HG03457 (cell line): ENCODE measurements at regions not wholly inside any gene's neighbourhood (a gene's known extent, or its start where the extent isn't known, plus 50 kb on each side); places are given as distances from the start of the nearest gene placed in this dataset.
"Not testable (repeated sequence)": the region's sequence is repeated elsewhere in the genome, so short reads cannot be mapped to it uniquely, and the experiment has no call there.

Experiments used
- ATAC-seq: cut with Tn5 transposase; IDR thresholded peaks from one replicate; pipeline ENCODE4 v1.9.1; 2021; ENCODE audit warnings: moderate number of reproducible peaks; ENCODE audit not compliant: unreplicated experiment

DNA sequence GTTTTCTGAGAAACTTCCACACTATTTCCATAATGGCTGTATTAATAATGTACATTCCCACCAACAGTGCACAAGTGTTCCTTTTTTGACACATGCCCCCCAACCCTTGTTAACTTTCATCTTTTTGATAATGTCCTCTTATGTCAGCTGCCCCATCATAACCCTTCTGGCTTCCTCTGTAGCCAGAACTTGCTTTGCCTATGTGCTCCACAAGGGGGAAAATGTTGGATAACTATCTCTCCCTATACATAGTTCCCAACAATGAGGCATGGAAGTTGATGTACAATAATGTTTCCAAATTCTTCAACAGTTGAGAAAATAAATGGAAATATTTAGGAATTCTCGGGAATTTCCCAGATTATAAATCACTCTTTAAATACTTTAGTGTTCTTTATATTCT lies 142.9 kb downstream of the ASB9 start:
- no peak for ATAC-seq

DNA sequence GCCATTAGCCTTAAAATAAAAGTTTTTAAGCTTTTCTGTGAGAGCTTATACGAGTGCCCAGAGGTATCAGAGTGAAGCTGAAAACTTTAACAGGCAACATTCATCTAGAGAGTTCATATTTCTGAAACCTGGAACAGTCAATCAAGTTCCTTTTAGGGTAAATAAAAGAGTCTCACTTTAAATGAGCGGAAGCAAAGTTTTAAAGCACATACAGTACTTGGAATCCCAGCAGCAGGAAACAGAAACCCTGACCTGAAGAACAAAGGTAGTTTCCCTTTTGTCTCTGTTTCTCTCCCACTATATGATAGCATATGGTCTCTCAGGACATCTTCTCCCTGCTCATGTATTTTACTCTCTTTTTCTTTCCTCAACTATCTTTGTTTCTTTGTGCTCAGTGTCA lies 153.0 kb downstream of the ASB9 start:
- no peak for ATAC-seq

DNA sequence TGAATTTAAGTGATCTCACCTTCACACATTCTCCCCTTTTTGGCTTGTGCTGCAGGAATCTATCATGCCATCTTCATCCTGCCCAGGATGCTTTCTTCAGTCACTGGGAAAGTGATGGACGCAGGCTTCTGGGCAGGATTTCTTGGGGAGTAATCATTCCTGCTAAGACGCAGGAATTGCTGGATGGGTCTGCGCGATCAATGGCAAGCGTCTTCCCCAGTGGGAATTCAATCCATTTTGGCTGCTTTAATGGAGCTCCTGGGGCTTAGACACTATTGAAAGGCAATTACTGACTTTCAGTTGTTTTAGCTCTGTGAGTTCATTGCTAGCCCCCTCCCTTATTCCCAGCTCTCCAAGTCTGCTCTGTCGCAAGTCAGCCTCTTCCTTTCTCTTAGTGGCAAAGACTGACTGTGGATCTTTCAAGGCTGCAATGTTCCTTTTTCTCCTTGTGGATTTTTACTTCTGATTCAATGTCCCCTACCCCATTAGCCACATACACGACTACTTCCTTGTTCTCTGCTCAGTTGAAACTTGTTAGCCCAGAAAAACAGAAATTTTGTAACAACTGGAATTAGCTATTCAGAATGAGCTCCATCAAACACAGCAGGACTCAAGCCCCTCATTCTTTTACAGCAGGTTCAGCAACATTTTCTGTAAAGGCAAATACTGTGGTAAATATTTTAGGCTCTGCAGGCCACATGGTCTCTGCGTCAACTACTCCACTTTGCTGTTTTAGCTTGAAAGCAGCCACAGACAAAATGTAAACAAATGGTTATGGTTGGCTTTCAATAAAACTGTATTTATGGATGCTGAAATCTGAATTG lies 154.9 kb downstream of the ASB9 start:
- ATAC-seq: no peak

DNA sequence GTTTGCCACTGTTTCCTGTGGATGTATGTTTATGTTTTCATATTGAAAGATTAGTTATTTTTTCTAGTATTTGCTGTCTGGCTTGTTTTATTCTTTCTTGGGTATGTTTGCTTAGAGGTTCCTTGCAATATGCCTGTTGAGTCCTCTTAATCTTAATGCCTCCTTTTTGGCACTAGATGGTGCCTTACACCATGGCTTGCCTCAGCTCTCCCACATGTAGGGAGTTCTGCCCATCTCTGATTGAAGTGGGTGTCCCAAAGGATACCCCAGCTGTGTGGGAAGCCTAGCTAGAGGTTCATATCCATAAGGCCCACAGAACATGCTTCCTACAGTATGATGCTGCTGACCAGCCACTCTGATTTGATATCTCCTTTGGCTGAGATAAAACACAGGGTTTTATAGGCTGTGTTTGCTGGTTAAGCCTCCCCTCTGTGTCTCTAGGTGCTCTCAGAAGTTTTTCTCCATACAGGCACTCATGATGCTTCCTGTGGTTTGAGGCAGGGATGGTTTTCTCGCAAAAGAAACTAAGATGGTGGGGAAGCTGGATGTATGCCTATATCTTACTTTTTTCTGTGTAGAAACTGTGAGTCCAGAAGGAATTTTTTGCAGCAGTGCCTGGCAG lies 162.4 kb downstream of the ASB9 start:
- no peak for ATAC-seq

DNA sequence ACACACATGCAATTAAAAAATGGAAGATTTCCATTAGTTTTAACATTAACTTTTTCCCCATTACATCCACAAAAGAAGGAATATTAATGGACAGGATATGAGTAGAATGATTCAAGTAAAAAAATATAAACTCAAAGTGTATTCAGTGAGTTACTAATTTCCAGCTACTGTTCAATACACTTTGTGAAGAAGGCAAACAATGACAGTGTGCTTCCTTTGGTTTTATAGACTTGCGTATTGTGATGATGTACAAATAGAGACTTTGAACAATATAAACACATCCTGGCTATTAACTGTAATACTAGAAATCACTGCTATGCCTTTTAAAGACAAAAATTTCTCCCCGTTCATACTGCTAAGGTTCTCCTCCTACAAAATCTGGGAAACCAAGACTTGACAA lies 171.4 kb downstream of the ASB9 start:
- ATAC-seq: no peak

DNA sequence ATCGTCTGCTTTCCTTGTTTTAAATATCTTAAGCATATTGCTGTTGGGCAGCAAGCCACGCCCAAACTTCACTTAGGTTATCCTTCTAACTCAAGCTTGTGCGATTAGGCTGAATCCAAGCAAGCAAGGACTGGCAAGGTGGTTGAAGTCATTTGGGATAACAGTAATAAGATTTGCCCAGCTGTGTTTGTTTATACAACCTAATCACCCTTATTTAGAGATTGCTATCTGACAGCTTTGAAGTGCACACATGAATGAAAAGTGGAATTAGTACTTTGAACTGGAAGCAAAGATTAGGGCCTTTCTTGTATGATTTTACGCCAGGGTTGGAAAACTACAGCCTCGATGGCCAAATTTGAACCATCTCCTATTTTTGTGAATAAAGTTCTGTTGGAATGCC lies 182.1 kb downstream of the ASB9 start:
- ATAC-seq: no peak

DNA sequence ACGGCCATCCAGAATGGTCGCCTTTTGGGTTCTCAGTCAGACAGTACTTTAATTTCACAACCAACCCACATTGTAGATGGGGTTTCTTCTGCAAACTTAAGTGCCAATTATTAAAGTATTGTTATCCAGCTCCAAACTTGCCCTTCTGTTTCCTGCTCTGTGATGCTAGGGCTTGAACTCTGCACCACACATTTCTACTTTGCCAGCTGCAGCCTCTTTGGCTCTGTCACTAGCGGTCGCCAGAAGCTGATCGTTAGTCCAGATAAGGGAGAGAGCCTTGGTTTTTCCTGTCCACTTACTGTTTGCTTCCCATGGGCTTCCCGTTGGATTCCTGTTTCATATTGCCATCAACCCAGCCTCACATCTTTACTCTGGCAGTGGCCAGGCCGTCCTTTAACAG lies 196.6 kb downstream of the ASB9 start:
- no peak for ATAC-seq

DNA sequence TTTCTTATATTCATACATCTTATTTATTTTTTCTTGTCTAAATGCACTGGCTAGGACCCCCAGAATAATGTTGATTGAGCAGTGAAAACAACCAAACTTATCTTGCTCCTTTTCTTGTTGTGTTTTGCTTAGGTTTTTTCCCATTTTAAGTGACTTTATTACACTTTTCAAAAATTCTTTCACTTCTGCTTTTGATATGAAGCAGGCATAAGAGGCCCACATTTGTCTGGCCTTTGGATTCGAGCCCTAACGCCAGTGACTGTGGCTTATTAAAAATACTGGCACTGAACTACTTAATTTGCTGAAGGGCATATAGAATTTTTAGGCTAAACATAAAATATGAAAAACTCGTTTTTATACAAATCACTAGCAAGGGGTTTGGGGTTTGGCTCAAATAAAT lies 197.0 kb downstream of the ASB9 start:
- no peak for ATAC-seq

DNA sequence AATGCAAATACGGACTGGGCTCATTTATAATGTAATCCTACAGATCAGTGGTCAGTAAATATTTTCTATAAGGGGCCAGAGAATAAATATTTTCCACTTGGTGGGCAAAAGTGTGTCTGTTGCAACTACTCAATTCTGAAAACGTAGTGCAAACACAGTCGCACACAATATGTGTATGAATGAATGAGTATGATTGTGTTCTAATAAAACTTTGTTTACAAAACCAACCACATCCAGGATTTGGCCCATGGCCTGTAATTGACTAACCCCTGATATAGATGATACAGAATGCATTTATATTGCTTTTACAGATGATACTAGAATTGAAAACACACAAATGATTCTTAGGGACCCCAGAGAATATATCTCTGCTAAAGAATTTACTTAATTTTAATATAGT lies 197.6 kb downstream of the ASB9 start:
- ATAC-seq: no peak

DNA sequence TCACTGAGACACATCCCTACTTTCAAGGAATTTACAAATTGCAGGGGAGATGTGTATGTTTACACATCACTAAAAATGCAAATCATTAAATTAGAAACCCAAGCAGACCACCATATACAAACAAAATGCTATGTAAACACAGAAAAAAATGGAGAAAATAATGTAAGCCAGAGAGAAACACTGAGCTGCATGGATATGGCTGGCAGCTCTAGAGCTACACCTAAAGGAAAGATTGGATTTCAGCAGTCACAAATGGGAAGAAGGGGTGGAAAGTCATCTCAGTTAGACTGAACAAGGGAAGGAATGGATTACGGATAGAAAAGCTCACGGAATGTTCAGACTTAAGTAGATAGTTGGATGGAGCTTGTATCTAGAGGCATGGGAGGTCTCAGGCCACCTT lies 186.3 kb downstream of the MOSPD2 start:
- ATAC-seq: no peak

DNA sequence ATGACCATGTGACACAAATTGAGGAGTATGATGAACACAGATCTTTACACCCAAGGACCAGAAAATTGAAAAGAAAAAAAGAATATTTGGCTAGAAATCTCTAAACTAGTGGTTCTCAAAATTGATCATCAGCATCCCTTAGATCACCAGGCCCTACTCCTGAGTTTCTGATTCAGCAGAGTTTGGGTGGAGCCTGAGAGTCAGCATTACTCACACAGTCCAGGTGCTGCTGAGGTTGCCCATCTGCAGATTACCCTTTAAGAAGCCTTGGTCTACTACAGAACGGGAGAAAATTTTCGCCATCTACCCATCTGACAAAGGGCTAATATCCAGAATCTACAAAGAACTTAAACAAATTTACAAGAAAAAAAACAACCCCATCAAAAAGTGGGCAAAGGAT lies 182.8 kb downstream of the MOSPD2 start:
- no peak for ATAC-seq

DNA sequence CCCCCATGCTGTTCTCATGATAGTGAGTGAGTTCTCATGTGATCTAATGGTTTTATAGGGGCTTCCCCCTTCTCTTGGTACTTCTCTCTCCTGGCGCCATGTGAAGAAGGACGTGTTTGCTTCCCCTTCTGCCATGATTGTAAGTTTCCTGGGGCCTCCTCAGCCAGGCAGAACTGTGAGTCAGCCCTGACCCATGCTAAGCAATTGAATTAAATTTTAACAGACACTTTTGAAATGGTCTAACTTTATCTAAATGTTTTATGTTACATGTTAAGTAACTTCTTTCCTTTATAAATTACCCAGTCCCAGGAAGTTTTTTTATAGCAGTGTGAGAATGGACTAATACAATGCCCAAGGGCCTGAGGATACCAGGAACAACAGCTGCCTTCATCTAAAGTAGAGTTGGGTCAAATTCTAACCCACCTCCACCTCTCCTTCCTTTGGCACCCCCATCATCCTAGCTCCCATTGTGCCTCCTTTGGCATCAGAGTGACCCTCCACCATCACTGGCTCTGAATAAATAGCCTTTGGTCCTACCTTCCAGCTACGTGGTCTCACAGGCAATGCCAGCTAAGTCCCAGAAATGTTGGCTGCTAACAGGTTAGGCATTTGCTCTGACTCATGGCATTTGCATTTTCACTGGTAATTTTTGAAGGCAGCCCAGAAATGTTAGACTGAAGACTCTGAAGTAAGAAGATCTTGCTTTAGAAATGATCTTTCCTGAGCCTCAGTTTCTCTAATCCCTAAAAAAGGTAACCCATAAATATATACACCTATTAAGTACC lies 182.1 kb downstream of the MOSPD2 start:
- ATAC-seq: no peak

DNA sequence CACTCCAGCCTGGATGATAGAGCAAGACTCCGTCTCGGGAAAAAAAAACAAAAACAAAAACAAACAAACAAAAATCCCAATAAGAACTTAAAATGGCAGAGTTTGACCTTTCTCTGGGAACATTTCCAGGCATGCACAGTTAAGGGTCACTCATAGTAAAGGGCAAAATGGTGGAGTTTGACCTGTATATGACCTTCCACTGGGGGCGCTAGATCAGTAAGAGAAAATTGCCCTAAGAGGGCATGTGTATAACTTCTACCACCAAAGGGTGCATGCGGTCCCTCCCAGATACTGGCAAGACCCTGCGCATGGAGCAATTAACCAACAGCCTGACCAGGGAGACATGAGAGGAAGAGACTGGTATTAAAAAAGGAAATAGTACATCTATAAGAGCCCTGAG lies 177.2 kb downstream of the MOSPD2 start:
- ATAC-seq: no peak

DNA sequence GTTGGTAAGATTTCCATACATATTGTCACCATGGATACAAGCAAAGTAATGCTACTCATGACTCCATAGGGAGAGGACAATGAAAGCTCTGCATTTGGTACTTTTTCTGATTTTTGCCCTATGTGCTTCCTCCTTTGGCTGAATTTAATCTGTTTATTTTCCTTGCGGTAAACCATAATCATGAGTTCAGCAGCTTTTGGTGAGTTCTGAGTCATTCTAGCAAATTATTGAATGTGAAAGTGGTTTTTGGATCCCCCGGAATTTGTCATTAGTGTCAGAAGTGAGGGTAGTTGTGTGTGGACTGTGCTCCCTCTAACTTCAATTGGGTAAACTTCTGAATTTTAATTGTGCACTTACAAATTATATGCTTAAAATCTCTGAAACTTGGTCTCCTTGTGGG lies 170.3 kb downstream of the MOSPD2 start:
- no peak for ATAC-seq

DNA sequence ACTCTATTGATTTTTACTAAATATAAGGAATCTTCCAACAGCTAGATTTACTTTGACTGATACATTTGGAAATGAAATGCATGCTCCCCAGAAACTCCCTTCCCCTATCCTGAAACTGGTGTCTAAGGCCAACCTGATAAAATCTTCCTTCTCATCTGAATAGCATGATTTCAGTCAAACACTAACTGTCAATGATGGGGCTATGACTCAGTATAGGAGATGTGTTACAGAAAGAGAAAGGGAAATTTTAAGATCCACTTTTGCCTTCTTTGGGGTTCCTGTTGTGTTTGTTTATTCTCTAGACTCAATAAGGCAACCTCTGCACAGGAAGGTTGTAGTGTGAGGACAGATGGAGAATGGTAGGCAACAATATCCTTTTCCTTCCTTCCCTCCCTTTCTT lies 160.7 kb downstream of the MOSPD2 start:
- no peak for ATAC-seq

DNA sequence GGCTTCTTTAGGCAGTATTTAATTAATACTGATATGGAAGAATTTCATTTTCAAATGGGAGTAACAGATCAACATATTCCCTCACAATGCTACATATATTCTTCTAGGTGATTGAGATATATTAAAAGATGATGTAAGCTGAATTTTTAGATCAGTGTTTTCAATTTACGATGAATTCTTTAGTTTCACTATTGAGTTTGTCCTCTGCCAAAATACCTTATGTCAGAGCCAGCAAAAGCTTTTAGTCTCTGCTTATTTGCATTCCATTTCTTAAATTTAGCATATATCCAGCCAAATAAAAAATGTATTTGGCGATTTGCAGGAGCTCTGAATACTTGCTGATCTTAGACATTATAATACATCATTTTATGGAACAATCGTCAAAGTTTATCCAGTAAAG lies 144.3 kb downstream of the MOSPD2 start:
- no peak for ATAC-seq

DNA sequence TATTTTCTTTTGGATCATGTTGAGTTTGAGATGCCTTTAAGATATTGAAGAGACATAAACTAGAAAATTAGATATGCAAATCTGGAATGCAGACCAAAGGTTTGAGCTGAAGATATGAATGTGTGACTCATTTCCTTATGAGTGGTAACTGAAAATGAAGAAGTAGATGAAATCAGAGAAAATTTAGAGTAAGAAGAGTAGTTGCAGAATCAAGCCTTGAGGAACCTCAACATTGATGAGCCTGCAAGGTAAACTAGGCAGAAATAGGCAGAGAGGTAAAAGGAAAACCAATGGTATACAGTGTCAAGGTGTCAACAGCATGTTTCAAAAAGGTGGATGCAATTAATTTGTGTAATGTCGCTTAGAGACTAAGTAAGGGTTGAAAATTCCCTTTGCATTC lies 142.8 kb downstream of the MOSPD2 start:
- no peak for ATAC-seq

DNA sequence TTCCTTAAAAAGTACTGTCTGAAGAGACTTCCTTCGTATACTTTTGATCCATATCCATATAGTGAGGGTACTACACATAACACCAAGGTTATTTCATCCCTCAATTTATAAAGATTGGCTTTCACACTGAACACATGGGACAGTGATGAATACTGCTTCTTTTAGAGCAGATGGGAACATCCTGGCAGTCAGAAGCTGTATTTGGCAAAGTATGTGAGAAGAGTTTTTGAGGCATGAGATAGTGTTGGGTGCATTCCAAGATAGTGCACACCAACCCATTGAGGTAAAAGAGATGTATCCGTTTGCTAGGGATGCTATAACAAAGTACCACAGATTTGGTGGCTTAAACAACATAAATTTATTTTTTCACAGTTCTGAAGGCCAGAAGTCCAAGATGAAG lies 141.1 kb downstream of the MOSPD2 start:
- no peak for ATAC-seq

DNA sequence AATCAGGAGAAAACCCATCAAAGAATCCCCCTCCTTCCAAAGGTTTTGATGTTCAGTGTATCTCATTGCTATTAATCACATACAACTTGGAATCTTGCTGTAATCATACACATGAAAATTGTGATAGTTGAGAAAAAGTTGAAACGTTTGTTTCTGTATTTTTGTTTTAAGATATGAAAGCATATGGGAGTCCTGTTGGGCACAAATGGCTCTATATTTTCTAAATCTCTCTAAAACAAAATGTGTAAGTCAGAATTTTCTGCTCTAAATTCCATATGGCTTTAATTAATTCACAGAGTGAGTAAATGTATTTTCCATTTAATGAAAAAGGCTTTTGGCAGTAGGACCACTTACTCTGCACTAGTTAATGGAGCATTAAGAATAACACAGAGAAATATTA lies 140.2 kb downstream of the MOSPD2 start:
- no peak for ATAC-seq

DNA sequence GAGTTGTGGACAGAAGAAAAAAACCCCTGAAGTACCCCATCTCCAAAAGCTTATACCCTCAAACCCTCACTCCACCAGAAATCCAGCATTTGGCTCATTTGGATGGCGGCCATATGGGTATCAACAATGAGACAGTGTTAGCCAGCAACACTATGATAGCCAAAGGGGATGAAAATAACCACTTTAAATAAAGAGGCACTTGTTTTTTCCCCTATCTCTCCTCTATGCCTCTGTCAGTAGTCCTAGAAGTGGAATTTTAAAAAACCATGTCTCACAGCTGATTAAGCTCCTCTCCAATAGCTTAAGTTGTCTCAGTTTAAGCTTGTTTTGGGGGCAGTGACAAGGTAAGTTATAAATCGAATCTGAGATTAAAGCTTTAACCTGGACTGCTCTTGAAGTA lies 124.0 kb downstream of the MOSPD2 start:
- ATAC-seq: no peak

DNA sequence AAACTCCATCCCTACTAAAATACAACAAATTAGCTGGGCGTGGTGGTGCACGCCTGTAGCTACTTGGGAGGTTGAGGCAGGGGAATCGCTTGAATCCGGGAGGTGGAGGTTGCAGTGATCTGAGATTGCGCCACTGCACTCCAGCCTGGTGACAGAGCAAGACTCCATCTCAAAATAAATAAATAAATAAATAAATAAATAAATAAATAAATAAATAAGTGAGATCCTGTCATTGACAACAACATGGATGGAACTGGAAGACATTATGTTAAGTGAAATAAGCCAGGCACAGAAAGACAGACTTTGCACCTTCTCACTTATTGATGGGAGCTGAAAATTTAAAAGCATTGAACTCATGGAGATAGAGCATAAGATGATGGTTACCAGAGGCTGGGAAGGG lies 111.2 kb downstream of the MOSPD2 start:
- ATAC-seq: not testable (repeated sequence)
